ENCODE measurements at regions not wholly inside any gene's neighbourhood (a gene's known extent, or its start where the extent isn't known, plus 50 kb on each side); places are given as distances from the start of the nearest gene placed in this dataset.

GRCh38 chr5:128695791-128696530 is 157.9 kb upstream of the FBN2 start:
- TF ChIP-seq CTCF (IDR thresholded peaks at IDR 0.05 in 4 of 5, conservative IDR thresholded peaks at IDR 0.05 in 1 of 5) (no peak), POLR2A (IDR thresholded peaks at IDR 0.05) (no peak)

Data from gastrocnemius medialis (tissue), 4 donors.